Endothelial cell of umbilical vein (primary cell): ENCODE measurements at regions not wholly inside any gene's neighbourhood (a gene's known extent, or its start where the extent isn't known, plus 50 kb on each side); places are given as distances from the start of the nearest gene placed in this dataset.

Source experiments
- BruUV-seq: library from RNA; stranded (reverse); fragments of 400-500 nt; replicated peaks from 2 replicates; lab custom pipeline; 2021; lab: Mats Ljungman, UMichigan
- CTCF ChIA-PET: fragments of 300-600, 350-600 bp; sonication (Branson Sonifier 250); formaldehyde crosslinking; loops from one replicate; lab custom pipeline; 2021; ENCODE audit warnings: antibody characterized with exemption, inconsistent platforms; lab: Charles Lee
- POLR2A ChIA-PET: fragments of 300-600, 350-600 bp; sonication (Branson Sonifier 250); formaldehyde crosslinking; loops from one replicate; lab custom pipeline; 2021; ENCODE audit warnings: antibody characterized with exemption, inconsistent platforms; lab: Charles Lee
- DNase-seq: peaks from one replicate; pipeline ENCODE4 v3.0.0-alpha.2; 2011; ENCODE audit warnings: low read depth, low spot score
- FAIRE-seq: peaks from 2 replicates; lab custom pipeline; 2011; peaks lifted over from hg19 to GRCh38; lab: Jason Lieb, UNC
- H2AFZ ChIP-seq: 2 replicates; pipeline ENCODE4 v1.6.0; 2012; ENCODE audit warnings: low read depth, low read length, control low read depth, inconsistent platforms
- H3K27ac ChIP-seq: 2 replicates; pipeline ENCODE4 v1.5.1; 2011; ENCODE audit warnings: low read depth, mild to moderate bottlenecking, control low read depth, low read length, moderate library complexity; ENCODE audit not compliant: insufficient read depth
- H3K27me3 ChIP-seq, 2 experiments: 2 replicates each; pipeline versions ENCODE4 v1.6.0 to v1.6.1; 2011; ENCODE audit warnings: low read length in 2 of 2, mixed read lengths in 1 of 2; ENCODE audit not compliant: control insufficient read depth in 2 of 2, insufficient read depth in 2 of 2
- H3K36me3 ChIP-seq, 2 experiments: 2 replicates in 1 of 2; 3 replicates in 1 of 2; pipeline ENCODE4 v1.5.1; 2011; ENCODE audit warnings: low read length in 2 of 2, mild to moderate bottlenecking in 1 of 2, moderate library complexity in 1 of 2; ENCODE audit not compliant: control insufficient read depth in 2 of 2, insufficient read depth in 2 of 2; ENCODE audit errors: extremely low read depth in 1 of 2
- H3K4me1 ChIP-seq: 3 replicates; pipeline ENCODE4 v1.5.1; 2011; ENCODE audit warnings: mild to moderate bottlenecking, low read length; ENCODE audit not compliant: control insufficient read depth, insufficient read depth; ENCODE audit errors: extremely low read depth
- H3K4me2 ChIP-seq: 2 replicates; pipeline ENCODE4 v1.6.1; 2011; ENCODE audit warnings: low read length, control low read depth, mixed read lengths; ENCODE audit not compliant: insufficient read depth
- H3K4me3 ChIP-seq, 3 experiments: fragments of 200-600 bp in 1 of 3; sonication (generic), shearing (Covaris generic) in 1 of 3; replicated peaks in 1 of 3; 2 replicates each; pipeline ENCODE4 v1.5.1; 2011 to 2016; ENCODE audit warnings: control low read depth in 3 of 3, low read length in 3 of 3, mild to moderate bottlenecking in 2 of 3, inconsistent platforms in 1 of 3, low read depth in 1 of 3, moderate library complexity in 1 of 3; ENCODE audit not compliant: insufficient read depth in 1 of 3
- H3K79me2 ChIP-seq: 2 replicates; pipeline ENCODE4 v1.6.0; 2012; ENCODE audit warnings: low read length, inconsistent platforms; ENCODE audit not compliant: control insufficient read depth, insufficient read depth
- H3K9ac ChIP-seq: replicated peaks from 2 replicates; pipeline ENCODE3; 2011; ENCODE audit warnings: low read length, control low read depth; ENCODE audit not compliant: insufficient read depth; ENCODE audit errors: extremely low read depth
- H3K9me1 ChIP-seq: replicated peaks from 3 replicates; pipeline ENCODE4 v1.6.0; 2011; ENCODE audit warnings: mild to moderate bottlenecking, low read length; ENCODE audit not compliant: control insufficient read depth, insufficient read depth; ENCODE audit errors: extremely low read depth
- H3K9me3 ChIP-seq: replicated peaks from 2 replicates; pipeline ENCODE4 v1.5.1; 2012; ENCODE audit warnings: low read length, inconsistent platforms; ENCODE audit not compliant: control insufficient read depth, insufficient read depth
- H4K20me1 ChIP-seq: replicated peaks from 2 replicates; pipeline ENCODE3; 2011; ENCODE audit warnings: mild to moderate bottlenecking, low read length; ENCODE audit not compliant: control insufficient read depth, insufficient read depth; ENCODE audit errors: extremely low read depth
- CTCF ChIP-seq, 2 donors: IDR thresholded peaks; 1 replicate in 1 of 2; 2 replicates in 1 of 2; pipeline ENCODE4 v1.5.1; 2011; ENCODE audit warnings: low read length in 2 of 2, mild to moderate bottlenecking in 2 of 2, moderate library complexity in 2 of 2, control low read depth in 1 of 2, inconsistent platforms in 1 of 2, low read depth in 1 of 2; ENCODE audit not compliant: insufficient read depth in 1 of 2; ENCODE audit errors: extremely low read depth in 1 of 2
- EZH2 ChIP-seq: IDR thresholded peaks from 2 replicates; pipeline ENCODE4 v1.6.1; 2012; ENCODE audit warnings: borderline replicate concordance, low read depth, mild to moderate bottlenecking, moderate library complexity, low read length, inconsistent platforms; ENCODE audit not compliant: severe bottlenecking
- FOS ChIP-seq: IDR thresholded peaks from 2 replicates; pipeline ENCODE4 v1.6.1; 2011; ENCODE audit warnings: mild to moderate bottlenecking, low read length, moderate library complexity, borderline replicate concordance; ENCODE audit not compliant: insufficient read depth
- GATA2 ChIP-seq: IDR thresholded peaks from 2 replicates; pipeline ENCODE4 v1.7.0; 2011; ENCODE audit warnings: low read depth, mild to moderate bottlenecking, moderate library complexity, mixed read lengths, low read length; ENCODE audit not compliant: insufficient read length, insufficient read depth
- JUN ChIP-seq: IDR thresholded peaks from 2 replicates; pipeline ENCODE4 v1.6.1; 2011; ENCODE audit warnings: borderline replicate concordance, low read depth; ENCODE audit not compliant: insufficient read length, insufficient read depth
- MAX ChIP-seq: IDR thresholded peaks from 2 replicates; pipeline ENCODE4 v1.6.1; 2011; ENCODE audit not compliant: insufficient read depth, insufficient read length
- MYC ChIP-seq: IDR thresholded peaks from one replicate; pipeline ENCODE4 v1.6.1; 2011; ENCODE audit warnings: mild to moderate bottlenecking, low read depth, low read length
- POLR2A ChIP-seq: IDR thresholded peaks from 2 replicates; pipeline ENCODE4 v1.6.1; 2012; ENCODE audit warnings: low read depth, mild to moderate bottlenecking, control low read depth, low read length
- POLR2AphosphoS5 ChIP-seq: IDR thresholded peaks from 2 replicates; pipeline ENCODE4 v1.6.1; 2012; ENCODE audit warnings: low read depth, mild to moderate bottlenecking, control low read depth, low read length, moderate library complexity; ENCODE audit not compliant: insufficient read depth
- dilution Hi-C: fragments of 300-500 bp; cut with MboI; formaldehyde crosslinking; loops from one replicate; pipeline ENCODE4 v1.15.0; 2019; ENCODE audit warnings: low sequenced_read_pairs; ENCODE audit not compliant: extremely low pct_ligation_motif_present
- intact Hi-C: fragments of 100-400 bp; cut with micrococcal nuclease; formaldehyde crosslinking; loops from one replicate; pipeline ENCODE4 v1.10.0; 2022

- Histone ChIP-seq H2AFZ (no peak overlapping the region), H3K27ac (no peak overlapping the region), H3K36me3 (no peaks in the 10 kb centered on the region), H3K4me1 (no peaks in the 10 kb centered on the region), H4K20me1 (no peaks in the 10 kb centered on the region), H3K9ac (no peak overlapping the region), H3K4me2 (no peak overlapping the region), H3K4me3 (no peak overlapping the region), H3K9me1 (no peaks in the 10 kb centered on the region), H3K27me3 (no peaks in the 10 kb centered on the region), H3K9me3 (no peaks in the 10 kb centered on the region), H3K79me2 (no peaks in the 10 kb centered on the region)
- TF ChIP-seq GATA2 (no peak), POLR2AphosphoS5 (no peak), POLR2A (no peak), EZH2 (no peak), MAX (no peak), CTCF (IDR thresholded peaks at IDR 0.05; ENCODE audit: extremely low read depth in 1 of 2, insufficient read depth in 1 of 2, low read depth in 1 of 2, low read length in 2 of 2) (no peak), MYC (no peak), JUN (no peak), FOS (no peak)
- ChIA-PET POLR2A (no interaction called here), CTCF (no interaction called here)
- no TSS peak for BruUV-seq
- no peak for DNase-seq
- intact Hi-C loops (no loop called here), dilution Hi-C loops (no loop called here)
- no peak for FAIRE-seq
Measured at GRCh38 chr7:15954671-15955354, 268.3 kb upstream of the MEOX2 start.
